ENCODE measurements at regions not wholly inside any gene's neighbourhood (a gene's known extent, or its start where the extent isn't known, plus 50 kb on each side); places are given as distances from the start of the nearest gene placed in this dataset.

GRCh38 chr7:153470004-153470671 is 582.1 kb upstream of the DPP6 start:
- H3K27ac ChIP-seq (ENCODE audit: low read depth in 1 of 2, low read length in 1 of 2): no peak overlapping the region
- peaks cover 0 to 6% (median 0%) of the 10 kb centered on the region in 4 donors for H3K9me3 ChIP-seq (ENCODE audit: control insufficient read depth in 4 of 4, insufficient read depth in 3 of 4, low read length in 3 of 4)
- ATAC-seq (ENCODE audit: insufficient read depth, low FRiP score): no peak
- no peak for DNase-seq
- no peak overlapping the region for H3K9ac ChIP-seq (ENCODE audit: insufficient read depth in 1 of 2, low read length in 2 of 2)
- no peaks in the 10 kb centered on the region for H3K27me3 ChIP-seq (ENCODE audit: control insufficient read depth in 3 of 3, insufficient read depth in 3 of 3, low read length in 2 of 3)
- no peaks in the 10 kb centered on the region for H3K4me1 ChIP-seq (ENCODE audit: control insufficient read depth in 5 of 5, insufficient read depth in 5 of 5, low read length in 5 of 5)
- WGBS, 2 donors: 63 to 78% methylated on average over 9 of the region's 9 CpGs
- H3K4me3 ChIP-seq: no peak overlapping the region
- TF ChIP-seq, protein P1, sequence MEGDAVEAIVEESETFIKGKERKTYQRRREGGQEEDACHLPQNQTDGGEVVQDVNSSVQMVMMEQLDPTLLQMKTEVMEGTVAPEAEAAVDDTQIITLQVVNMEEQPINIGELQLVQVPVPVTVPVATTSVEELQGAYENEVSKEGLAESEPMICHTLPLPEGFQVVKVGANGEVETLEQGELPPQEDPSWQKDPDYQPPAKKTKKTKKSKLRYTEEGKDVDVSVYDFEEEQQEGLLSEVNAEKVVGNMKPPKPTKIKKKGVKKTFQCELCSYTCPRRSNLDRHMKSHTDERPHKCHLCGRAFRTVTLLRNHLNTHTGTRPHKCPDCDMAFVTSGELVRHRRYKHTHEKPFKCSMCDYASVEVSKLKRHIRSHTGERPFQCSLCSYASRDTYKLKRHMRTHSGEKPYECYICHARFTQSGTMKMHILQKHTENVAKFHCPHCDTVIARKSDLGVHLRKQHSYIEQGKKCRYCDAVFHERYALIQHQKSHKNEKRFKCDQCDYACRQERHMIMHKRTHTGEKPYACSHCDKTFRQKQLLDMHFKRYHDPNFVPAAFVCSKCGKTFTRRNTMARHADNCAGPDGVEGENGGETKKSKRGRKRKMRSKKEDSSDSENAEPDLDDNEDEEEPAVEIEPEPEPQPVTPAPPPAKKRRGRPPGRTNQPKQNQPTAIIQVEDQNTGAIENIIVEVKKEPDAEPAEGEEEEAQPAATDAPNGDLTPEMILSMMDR (IDR thresholded peaks at IDR 0.05; ENCODE audit: control extremely low read depth, extremely low read depth): no peak
- H3K36me3 ChIP-seq (ENCODE audit: control insufficient read depth in 4 of 4, insufficient read depth in 4 of 4, low read length in 4 of 4): no peaks in the 10 kb centered on the region

DNA sequence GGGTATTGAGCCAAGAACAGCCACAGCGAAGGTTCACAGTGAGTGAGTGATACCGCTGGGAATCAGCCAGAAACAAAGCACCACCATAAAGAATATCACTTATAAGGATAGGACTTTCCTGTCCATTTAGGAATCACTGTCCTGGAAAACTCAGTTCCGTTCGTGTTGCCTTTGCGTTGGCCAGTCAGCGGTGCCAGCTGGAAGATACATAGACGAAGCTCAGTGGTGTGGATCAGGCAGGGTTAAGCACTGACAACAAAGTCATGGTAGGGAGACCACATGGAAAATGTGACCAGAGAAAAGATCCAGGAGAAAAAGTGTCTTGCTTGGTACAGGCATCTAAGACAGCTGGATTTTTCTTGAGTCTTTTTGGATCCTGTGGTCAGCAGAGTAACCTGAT is 579.7 kb upstream of the DPP6 start:
- Histone ChIP-seq H3K9ac (ENCODE audit: insufficient read depth in 1 of 2, low read length in 2 of 2) (no peak overlapping the region), H3K27me3 (ENCODE audit: control insufficient read depth in 3 of 3, insufficient read depth in 3 of 3, low read length in 2 of 3) (no peaks in the 10 kb centered on the region), H3K4me3 (no peak overlapping the region), H3K27ac (ENCODE audit: low read depth in 1 of 2, low read length in 1 of 2) (no peak overlapping the region), H3K9me3 (ENCODE audit: control insufficient read depth in 4 of 4, insufficient read depth in 3 of 4, low read length in 3 of 4) (peaks cover 0 to 4% (median 1%) of the 10 kb centered on the region in 4 donors), H3K4me1 (ENCODE audit: control insufficient read depth in 5 of 5, insufficient read depth in 5 of 5, low read length in 5 of 5) (no peaks in the 10 kb centered on the region), H3K36me3 (ENCODE audit: control insufficient read depth in 4 of 4, insufficient read depth in 4 of 4, low read length in 4 of 4) (no peaks in the 10 kb centered on the region)
- DNase-seq (no peak), ATAC-seq (ENCODE audit: insufficient read depth, low FRiP score) (no peak)
- WGBS, 2 donors: 82 to 93% methylated on average over 7 of the region's 7 CpGs
- TF ChIP-seq, protein P1 (IDR thresholded peaks at IDR 0.05; ENCODE audit: control extremely low read depth, extremely low read depth): no peak

- Histone ChIP-seq H3K9me3 (ENCODE audit: control insufficient read depth in 4 of 4, insufficient read depth in 3 of 4, low read length in 3 of 4) (peaks cover 0 to 4% (median 1%) of the 10 kb centered on the region in 4 donors), H3K27ac (ENCODE audit: low read depth in 1 of 2, low read length in 1 of 2) (no peak overlapping the region), H3K4me1 (ENCODE audit: control insufficient read depth in 5 of 5, insufficient read depth in 5 of 5, low read length in 5 of 5) (no peaks in the 10 kb centered on the region), H3K36me3 (ENCODE audit: control insufficient read depth in 4 of 4, insufficient read depth in 4 of 4, low read length in 4 of 4) (no peaks in the 10 kb centered on the region), H3K4me3 (no peak overlapping the region), H3K27me3 (ENCODE audit: control insufficient read depth in 3 of 3, insufficient read depth in 3 of 3, low read length in 2 of 3) (no peaks in the 10 kb centered on the region), H3K9ac (ENCODE audit: insufficient read depth in 1 of 2, low read length in 2 of 2) (no peak overlapping the region)
- no peak for DNase-seq
- no peak for ATAC-seq (ENCODE audit: insufficient read depth, low FRiP score)
- 55 to 75% methylated on average over 1 of the region's 1 CpG for WGBS, 2 donors
- TF ChIP-seq, protein P1 (IDR thresholded peaks at IDR 0.05; ENCODE audit: control extremely low read depth, extremely low read depth): no peak
Measured at GRCh38 chr7:153473185-153473584, 579.0 kb upstream of the DPP6 start.

DNA sequence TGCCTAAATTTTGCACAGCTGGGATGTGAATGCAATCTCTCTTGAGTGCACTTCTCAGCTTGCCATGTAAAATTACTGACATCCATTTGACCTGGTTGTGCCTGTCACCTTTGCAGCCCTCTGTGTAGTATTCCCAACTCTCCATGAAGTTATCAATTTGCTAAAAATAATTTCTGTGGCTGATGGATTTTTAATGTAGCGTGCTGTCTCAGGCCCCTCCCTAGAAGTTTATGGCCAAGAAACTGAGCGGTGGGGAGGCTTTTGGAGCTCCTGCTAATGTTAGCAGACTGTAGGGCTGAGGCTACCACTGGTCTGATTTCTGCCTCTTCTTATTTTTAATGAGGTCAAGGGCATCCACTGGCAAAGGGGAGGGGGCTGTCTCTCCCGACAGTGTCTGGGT is 577.0 kb upstream of the DPP6 start:
- TF ChIP-seq, protein P1 (IDR thresholded peaks at IDR 0.05; ENCODE audit: control extremely low read depth, extremely low read depth): no peak
- ATAC-seq (ENCODE audit: insufficient read depth, low FRiP score): no peak
- Histone ChIP-seq H3K27ac (ENCODE audit: low read depth in 1 of 2, low read length in 1 of 2) (no peak overlapping the region), H3K27me3 (ENCODE audit: control insufficient read depth in 3 of 3, insufficient read depth in 3 of 3, low read length in 2 of 3) (no peaks in the 10 kb centered on the region), H3K9ac (ENCODE audit: insufficient read depth in 1 of 2, low read length in 2 of 2) (no peak overlapping the region), H3K4me3 (no peak overlapping the region), H3K4me1 (ENCODE audit: control insufficient read depth in 5 of 5, insufficient read depth in 5 of 5, low read length in 5 of 5) (no peaks in the 10 kb centered on the region), H3K36me3 (ENCODE audit: control insufficient read depth in 4 of 4, insufficient read depth in 4 of 4, low read length in 4 of 4) (no peaks in the 10 kb centered on the region), H3K9me3 (ENCODE audit: control insufficient read depth in 4 of 4, insufficient read depth in 3 of 4, low read length in 3 of 4) (peaks cover 0 to 10% (median 1%) of the 10 kb centered on the region in 4 donors)
- WGBS, 2 donors: 75 to 90% methylated on average over 3 of the region's 3 CpGs
- no peak for DNase-seq

All from lung (tissue), 11 donors.